GM19025 (cell line): ENCODE measurements at regions not wholly inside any gene's neighbourhood (a gene's known extent, or its start where the extent isn't known, plus 50 kb on each side); places are given as distances from the start of the nearest gene placed in this dataset.

Experiments used
- ATAC-seq: cut with Tn5 transposase; IDR thresholded peaks from one replicate; pipeline ENCODE4 v1.9.1; 2021; ENCODE audit warnings: mild to moderate bottlenecking, low read depth, moderate library complexity; ENCODE audit not compliant: unreplicated experiment

DNA sequence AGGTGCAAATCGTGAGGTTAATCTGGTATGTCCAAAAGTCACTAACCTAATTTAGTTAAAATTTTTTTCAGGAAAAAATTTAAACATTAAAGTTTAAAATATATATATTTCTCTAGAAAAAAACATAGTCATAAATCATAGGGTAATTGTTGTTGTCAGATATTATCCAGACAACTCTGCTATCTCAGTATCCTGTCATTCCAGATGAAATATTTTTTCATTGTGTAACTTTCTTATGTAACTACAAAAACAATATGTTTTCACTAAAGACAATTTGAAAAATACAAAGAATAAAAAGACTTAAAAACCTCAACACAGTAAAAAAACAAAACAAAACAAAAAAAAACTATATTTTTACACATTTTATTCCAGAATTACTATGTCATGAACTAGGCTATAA lies 57.6 kb downstream of the TENT5A start:
- no peak for ATAC-seq

DNA sequence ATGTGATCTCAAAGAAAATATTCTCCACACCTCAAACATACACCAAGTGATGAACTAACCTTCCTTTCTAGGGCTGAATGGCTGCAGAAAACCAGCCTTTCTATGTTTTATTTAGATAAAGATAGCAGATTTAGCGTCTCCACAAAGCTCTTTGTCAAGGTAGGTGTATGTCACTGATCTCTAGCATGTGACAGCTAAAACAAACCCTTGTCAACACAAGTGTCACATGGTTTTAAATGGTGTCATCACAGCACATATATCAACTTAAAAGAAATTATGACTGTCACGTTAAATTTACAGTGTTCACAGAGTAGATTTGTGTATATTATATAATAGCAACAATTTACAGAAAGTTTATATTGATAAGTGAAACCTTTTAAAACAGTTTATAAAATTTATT lies 58.3 kb downstream of the TENT5A start:
- ATAC-seq = no peak

DNA sequence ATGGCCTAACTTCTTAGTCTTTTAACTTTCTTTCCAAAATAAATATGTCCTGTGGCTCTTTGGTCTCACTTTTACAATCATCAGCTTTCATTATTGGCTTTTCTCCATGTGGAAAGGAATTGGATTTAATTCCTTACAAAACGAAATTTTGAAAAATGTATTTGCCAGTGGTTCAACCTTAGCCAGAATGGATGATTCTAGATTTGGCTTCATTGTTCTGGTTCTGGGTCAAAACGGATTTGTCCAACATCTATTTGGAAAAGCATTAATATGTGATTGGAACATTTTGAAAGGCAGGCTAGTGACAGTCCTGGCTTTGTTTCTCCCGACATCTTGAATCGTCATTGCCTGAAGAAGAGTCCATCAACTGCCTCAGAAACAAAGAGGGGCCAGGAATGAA lies 59.2 kb downstream of the TENT5A start:
- no peak for ATAC-seq

DNA sequence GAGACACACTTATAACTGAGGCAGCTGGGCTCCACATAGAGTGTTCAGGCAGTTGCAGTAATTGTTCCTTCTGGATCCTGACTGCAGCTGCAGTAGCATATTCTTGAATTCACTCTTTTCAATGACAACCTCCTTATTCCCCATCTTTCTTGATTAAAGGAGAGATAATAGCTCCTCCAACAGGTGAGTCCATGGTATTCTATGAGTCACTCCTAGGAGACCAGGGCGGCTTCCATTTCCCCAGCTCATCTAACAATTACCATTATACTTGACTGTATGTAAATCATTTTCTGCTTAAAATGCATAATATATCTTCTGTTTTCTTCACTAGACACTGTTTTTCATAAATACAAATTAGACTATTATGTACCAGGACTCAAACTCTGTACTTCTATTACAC lies 62.4 kb downstream of the TENT5A start:
- ATAC-seq = no peak

DNA sequence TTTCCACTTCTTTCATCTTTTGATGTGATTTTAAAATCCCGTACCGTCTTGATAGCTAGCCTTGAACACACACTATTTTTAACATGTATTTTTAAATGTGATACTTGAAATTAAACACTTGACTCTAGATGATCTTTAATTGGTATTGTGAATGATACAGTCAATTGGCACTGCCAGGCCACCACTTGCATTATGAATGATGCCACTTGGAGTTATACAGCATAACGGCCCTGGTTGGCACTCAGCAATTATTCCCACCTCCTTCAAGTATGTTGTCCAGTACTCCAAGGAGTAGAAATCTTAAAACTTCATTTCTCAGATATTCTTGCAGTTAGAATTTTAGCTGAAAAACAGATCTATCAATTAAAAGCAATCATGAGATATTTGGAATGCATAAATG lies 62.9 kb downstream of the TENT5A start:
- no peak for ATAC-seq

DNA sequence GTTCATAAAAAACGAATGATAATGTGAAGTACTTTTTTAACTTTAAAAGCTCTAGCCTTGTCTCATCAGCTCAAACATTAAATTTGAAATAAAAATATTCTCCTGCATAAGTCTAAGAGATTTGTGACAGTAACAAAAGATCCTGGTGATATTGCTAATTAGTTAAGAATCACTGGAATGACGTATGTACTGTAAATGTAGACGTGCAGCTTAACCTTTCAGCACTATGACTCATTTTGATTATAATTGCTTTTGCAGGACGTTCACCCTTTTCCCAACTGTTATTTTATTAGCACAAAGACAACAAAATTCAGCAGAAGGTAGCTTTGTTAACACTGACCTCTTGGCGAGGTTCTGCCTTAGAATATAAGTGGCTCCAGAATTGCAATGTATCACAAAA lies 68.6 kb downstream of the TENT5A start:
- no peak for ATAC-seq

DNA sequence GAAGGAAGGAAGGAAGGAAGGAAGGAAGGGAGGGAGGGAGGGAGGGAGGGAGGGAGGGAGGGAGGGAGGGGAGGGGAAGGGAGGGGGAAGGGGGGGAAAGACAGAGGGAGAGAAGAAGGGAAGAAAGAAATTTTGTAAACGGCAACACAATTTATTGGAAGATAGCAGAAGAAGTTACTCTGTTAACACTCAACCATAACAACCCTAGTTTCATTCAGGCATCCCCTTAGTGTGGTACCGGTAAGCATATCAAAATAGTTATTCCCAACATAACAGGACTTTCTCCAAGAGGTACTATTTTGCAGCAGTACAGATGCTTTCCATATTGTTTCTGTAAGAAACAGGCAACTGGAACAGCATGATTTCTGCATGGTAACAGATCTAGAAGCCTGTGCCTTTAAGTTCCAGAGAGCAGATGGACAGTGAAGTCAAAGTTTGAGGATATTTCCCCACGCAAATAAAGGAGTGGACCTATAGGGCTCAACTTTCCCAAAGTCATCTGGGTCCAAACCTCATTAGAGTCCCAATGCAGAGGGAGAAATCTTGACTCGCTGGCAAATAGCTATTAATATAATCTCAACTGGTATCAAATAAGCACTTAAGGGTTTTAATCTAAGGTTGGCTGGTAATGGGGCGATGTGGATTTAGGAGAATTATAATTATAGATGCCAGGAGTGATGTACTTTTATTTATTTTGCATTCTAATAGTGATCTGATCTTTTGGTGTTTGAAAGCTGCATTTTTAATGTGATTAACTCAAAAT lies 69.4 kb downstream of the TENT5A start:
- ATAC-seq = no peak

DNA sequence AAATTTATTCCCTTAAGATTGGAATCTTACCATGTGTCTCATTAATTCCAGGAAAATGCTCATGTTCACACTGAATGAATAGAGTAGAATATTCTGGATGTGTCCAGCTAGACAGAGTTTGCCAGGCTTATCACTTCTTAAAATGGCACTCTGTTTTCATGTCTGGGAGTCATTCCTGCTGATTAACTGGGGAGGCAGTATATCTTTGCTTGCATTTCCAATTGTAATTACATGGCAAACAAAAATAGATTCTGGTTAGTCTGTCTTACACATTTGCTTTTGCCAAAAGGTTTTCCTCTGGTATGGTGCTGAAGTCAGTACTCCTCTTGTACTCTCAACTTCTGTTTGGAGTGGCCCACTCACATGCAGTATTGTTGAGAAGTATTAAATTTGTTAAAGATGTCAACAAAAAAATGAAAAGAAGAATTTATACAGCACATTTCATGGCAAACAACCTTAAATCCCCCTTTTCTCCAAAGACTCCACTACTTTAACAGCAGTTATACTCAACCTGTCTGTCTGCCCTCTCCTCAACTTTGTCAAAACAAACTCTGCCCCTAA lies 70.2 kb downstream of the TENT5A start:
- no peak for ATAC-seq

DNA sequence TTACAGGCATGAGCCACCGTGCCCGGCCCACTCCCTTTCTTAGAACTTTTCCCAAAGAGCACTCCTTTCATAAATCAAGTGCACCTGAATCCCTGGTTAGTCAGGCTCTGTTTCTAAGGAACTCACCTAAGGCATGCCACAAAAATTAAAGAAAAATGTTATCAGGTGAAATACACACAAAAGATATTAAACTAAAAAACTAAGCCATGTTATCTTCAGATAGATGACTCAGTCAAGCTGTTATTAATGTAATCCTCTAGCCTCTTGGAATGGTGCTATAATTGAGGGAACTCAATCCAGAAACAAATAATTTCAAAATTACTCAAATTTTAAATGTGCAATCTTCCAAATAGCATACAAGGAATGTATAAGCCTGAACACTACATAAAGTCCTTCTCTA lies 83.0 kb downstream of the TENT5A start:
- no peak for ATAC-seq

DNA sequence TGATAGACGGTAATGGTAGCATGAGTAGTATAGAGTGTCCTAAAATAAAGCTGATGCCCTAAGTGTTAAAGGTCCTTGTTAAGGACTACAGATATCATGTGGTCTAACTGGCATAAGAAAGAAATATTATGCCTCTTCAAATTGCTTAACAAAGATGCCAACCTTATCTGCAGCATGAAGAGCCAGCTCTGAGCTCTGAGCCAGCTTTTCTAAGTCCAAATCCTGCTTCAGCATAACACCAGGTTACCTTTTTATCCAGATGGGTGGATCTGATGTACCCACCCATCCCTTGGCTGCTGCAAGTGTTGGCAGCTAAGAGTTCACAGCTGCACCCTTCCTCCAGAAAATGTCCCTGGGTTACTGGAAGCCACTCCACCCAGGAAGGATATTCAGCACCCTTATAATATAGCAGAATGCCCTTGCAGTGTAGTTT lies 83.8 kb downstream of the TENT5A start:
- ATAC-seq = no peak

DNA sequence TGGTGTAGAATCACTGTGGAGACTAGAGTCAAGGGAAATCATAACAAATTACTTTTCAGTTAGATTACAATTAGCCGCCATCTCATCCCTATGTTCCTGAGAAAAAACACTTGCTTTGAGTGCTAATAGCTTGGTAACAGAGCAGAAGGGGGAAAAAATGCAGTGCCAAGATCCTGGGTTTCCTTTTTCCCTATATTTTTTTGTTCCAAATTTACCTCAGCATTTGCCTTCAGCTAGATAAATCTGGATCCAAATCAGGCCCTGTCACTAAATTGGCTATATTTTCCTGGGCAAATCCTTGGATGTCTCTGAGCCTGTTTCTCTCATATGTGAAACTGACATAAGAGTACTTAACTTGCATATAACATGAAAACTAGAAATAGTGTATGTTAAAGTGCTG lies 86.0 kb downstream of the TENT5A start:
- no peak for ATAC-seq

DNA sequence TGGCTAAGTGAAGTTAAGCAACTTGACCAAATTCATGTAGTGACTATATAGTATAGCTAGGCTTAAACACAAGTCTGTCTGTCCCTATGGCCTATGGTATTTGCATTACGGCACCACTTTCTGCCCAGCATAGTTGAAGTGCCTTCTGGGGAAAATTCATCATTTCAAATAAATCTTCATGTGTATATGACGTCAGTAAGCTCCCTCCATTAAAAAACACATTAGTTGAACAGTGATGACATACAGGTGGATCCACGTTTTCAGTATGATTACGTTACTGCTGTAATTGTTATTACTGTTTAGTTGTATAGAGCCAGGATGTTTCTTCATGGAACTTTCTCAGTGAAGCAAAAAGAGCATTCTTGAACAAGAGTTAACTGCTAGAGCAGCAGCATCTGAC lies 96.2 kb downstream of the TENT5A start:
- no peak for ATAC-seq

DNA sequence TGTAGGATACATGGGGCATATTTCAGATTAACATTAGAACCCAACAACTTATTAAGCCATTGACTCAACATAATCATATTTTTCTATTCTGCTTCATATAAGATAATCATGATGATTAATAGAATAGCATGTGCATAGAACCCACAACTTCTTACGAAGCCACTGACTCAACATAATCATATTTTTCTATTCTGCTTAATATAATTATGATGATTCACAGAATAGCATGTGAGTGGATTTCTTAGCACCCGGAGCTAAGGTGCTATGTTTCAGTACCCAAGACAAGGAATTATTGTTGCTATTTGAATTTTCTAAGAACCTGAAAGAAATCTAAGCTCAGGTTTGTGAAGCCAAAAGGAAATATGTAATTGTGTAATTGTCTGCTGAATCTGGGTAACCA lies 96.8 kb downstream of the TENT5A start:
- ATAC-seq = no peak

DNA sequence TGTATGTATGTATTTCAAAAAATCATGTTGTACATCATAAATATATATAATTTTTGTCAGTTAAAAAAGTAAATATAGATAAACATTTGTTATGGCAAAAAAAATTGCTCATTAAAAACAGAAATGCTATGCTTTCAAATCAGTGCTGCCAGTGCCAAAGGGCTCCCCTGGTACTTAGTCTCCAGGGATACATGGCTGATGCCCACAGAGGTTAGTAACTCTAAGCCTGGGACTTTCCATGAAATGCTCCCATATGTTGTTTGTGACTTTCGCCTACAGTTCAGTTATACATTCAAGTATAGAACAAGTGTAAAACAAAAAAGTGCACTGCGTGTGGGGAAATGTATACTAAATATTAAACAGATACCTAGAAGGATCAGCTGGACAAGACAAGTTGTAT lies 104.0 kb downstream of the TENT5A start:
- no peak for ATAC-seq

DNA sequence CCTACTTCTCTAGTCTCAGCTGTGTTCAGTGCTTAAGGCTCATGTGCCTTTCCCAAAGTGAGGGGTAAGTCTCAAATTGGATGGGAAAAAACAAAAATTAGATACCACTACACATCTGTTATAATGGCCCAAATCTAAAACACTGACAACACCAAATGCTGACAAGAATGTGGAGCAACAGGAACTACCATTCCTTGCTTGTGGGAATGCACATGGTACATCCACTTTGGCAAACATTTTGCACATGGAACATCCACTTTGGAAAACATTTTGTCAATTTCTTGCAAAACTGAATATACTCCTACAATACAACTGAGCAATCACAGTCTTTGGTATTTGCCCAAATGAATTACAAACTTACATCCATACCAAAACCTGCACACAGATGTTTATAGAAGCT lies 109.3 kb downstream of the TENT5A start:
- no peak for ATAC-seq

DNA sequence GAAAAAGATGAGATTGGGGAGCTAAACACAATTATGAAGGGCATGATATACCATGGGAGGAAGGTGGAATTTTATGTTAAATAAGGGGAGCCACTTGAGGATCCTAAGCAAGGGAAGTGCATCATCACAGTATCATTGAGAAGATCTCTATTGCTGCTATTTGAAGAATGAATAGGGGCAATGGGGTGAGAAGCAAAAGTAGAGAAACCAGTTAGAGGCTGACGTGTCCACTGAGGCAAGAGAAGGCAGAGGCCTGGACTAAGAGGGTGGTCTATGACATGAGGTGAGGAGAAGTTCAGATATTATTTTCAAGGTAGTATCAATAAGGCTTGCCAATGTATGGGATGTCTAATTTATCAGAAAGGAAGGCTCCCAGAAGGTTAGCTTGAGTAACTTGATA lies 111.6 kb downstream of the TENT5A start:
- no peak for ATAC-seq

DNA sequence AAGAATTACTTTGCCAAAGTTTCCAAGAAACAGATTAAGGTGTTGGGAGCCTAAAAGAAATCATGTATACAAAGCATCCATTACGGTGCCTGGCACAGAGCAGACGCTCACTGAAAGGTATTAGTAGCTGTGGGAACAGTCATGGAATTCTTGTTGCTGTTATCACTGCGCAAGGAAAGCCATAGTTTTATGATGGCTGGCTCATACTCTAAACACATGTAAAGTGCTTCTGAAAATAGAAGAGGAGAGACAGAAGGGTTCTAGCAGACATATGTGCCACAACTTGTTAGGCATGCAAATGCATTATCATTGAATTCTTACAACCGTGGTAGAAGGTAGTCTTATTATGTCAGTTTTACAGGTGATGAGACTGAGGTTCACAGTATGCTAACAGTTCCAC lies 112.4 kb downstream of the TENT5A start:
- ATAC-seq = no peak

DNA sequence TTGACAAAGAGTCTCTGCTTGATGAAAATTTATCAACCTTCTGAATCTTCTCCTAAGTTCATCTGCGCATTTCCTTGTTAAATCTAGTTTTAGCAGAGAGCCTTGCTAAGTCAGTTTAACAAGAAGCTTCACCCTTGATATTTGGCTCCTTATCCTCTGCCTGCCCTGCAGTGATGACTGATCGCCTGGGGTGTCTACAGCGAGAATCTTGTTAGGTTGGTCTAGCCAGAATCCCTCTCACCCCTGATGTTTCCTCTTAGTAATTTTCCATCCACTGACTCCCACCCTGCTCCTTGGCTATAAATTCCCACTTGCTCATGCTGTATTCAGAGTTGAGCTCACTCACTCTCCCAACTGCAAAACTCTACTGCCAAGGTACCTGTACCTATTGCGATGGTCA lies 114.1 kb downstream of the TENT5A start:
- ATAC-seq = no peak

DNA sequence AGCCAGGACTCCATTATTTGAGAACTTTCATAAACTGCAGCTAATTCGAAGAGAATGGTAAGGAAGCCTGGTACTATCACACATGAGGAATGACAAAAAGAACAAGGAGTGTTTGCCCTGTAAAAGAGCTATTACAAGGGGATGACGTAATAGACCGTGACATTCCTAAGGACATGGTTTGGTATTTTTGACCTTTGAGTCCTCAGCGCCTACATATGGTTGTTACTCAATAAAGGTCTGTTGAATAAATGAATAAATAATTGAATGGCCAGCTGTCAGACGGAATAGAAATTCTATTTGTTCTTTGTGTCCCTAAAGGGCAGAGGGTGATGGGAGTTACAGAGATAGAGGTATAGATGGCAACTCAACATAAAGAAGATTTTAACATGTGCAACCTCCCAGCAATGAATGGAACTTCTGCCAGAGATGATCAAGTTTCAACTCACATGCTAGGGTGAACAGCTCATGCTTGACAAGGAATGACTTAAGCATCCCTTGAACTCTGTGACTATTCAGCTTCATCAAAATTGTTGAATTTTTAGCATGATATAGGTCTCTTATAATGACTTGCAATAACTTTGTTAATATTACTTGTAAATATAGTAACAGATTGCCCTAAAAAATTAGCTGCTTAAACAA lies 115.4 kb downstream of the TENT5A start:
- no peak for ATAC-seq

DNA sequence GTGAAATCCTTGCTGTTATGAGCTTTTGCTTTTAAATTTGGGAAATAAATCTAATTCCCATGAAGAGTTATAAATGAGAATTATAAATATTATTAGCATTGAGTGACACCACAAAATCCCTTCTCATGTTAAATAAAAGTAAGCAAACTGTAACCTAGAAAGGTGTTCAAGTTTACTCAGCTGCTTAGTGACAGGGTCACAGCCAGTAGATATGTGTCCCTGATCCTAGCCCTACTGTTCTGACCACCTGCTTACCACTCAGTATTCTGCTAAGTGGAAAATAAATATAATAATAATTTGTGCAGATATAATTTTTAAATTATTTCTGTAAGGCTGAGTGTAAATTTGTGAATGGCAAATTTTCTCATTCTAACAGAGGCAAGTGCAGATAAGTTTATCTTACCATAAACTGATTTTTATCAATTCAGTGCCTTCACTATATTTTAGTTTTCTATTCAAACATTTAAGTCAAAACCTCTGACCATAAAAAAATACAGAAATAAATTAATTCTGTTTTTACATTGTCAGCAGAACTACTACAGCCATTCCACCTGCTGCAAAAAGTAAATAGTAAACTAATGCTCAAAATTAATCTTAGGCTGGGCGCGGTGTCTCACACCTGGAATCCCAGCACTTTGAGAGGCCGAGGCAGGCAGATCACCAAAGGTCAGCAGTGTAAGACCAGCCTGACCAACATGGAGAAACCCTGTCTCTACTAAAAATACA lies 118.2 kb downstream of the TENT5A start:
- no peak for ATAC-seq

DNA sequence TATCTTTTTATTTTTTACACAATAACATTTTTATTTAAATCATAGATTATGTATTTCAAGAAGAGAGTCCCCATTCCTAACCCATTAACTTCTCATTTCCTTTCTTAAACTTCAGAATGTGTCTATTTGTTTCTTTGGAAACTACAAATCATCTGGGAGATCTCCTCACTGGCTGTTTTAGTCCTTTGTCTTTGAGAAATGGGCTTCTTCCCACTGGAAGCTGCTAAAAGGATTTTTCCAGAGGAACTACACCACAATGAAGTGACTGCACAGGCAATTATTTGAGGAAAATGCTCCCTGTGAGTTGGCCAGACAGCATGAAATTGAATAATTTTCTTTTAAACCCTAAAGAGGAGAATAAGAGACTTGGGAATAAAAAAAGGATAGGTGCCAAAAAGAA lies 119.1 kb downstream of the TENT5A start:
- no peak for ATAC-seq
